K562 (cell line): ENCODE measurements at regions not wholly inside any gene's neighbourhood (a gene's known extent, or its start where the extent isn't known, plus 50 kb on each side); places are given as distances from the start of the nearest gene placed in this dataset.

ENCODE experiments used
- ATAC-seq: fragments of 200-7000 bp; cut with Tn5 transposase; 3 replicates; pipeline ENCODE4 v1.9.1; 2020; ENCODE audit warnings: moderate library complexity
- BruUV-seq: library from RNA; stranded (reverse); fragments of 400-500 nt; replicated peaks from 2 replicates; lab custom pipeline; 2021; lab: Mats Ljungman, UMichigan
- CTCF ChIA-PET: fragments of 300-600 bp; formaldehyde crosslinking; extraction: SDS; loops from one replicate; lab custom pipeline; 2021; ENCODE audit warnings: low intra/inter-chr PET ratio; lab: Yijun Ruan, JAX
- POLR2A ChIA-PET: fragments of 300-600, 350-650 bp; sonication (Branson Sonifier 250); formaldehyde crosslinking; extraction: SDS; loops from one replicate; lab custom pipeline; 2021; ENCODE audit warnings: antibody characterized with exemption, inconsistent platforms; lab: Yijun Ruan, JAX
- DNase-seq, 4 experiments: peaks; one replicate each; pipeline versions ENCODE4 v3.0.0 to v3.0.0-alpha.2; 2011 to 2018; ENCODE audit warnings: low spot score in 3 of 4, mixed read lengths in 3 of 4; ENCODE audit errors: extremely low read depth in 1 of 4
- FAIRE-seq: peaks from 2 replicates; lab custom pipeline; 2011; peaks lifted over from hg19 to GRCh38; lab: Jason Lieb, UNC
- H2AFZ ChIP-seq: 2 replicates; pipeline ENCODE4 v1.6.0; 2011; ENCODE audit warnings: low read depth, low read length, control low read depth, inconsistent platforms
- H3K27ac ChIP-seq: fragments of 200-600 bp; 3 replicates; pipeline ENCODE4 v1.8.0; 2011; ENCODE audit warnings: low read depth, mild to moderate bottlenecking, control low read depth, inconsistent platforms, low read length, moderate library complexity, mixed read lengths; ENCODE audit errors: extremely low read depth
- H3K27me3 ChIP-seq, 2 experiments: fragments of 300-600 bp in 1 of 2; 2 replicates in 1 of 2; 3 replicates in 1 of 2; pipeline versions ENCODE4 v1.6.0 to v1.8.0; 2011; ENCODE audit warnings: inconsistent platforms in 2 of 2, low read length in 2 of 2, mild to moderate bottlenecking in 1 of 2, mixed read lengths in 1 of 2, moderate library complexity in 1 of 2; ENCODE audit not compliant: control insufficient read depth in 2 of 2, insufficient read depth in 2 of 2
- H3K36me3 ChIP-seq: fragments of 300-600 bp; 3 replicates; pipeline ENCODE4 v1.8.0; 2011; ENCODE audit warnings: mild to moderate bottlenecking, low read length, inconsistent platforms; ENCODE audit not compliant: control insufficient read depth, insufficient read depth
- H3K4me1 ChIP-seq, 2 experiments: fragments of 200-600 bp in 1 of 2; replicated peaks in 1 of 2; 2 replicates in 1 of 2; 3 replicates in 1 of 2; pipeline versions ENCODE4 v1.5.1 to v1.8.0; 2011; ENCODE audit warnings: inconsistent platforms in 2 of 2, low read length in 2 of 2, mild to moderate bottlenecking in 1 of 2, mixed read lengths in 1 of 2, moderate library complexity in 1 of 2; ENCODE audit not compliant: control insufficient read depth in 2 of 2, insufficient read depth in 2 of 2
- H3K4me2 ChIP-seq: 2 replicates; pipeline ENCODE4 v1.6.1; 2011; ENCODE audit warnings: low read length, control low read depth, inconsistent platforms, mixed read lengths; ENCODE audit not compliant: insufficient read depth
- H3K4me3 ChIP-seq: fragments of 200-600 bp; sonication (generic), shearing (Covaris generic); 2 replicates; pipeline ENCODE4 v1.5.1; 2016; ENCODE audit warnings: control low read depth, inconsistent platforms
- H3K79me2 ChIP-seq: fragments of 200-600 bp; 3 replicates; pipeline ENCODE4 v1.8.0; 2011; ENCODE audit warnings: low read length, inconsistent platforms; ENCODE audit not compliant: control insufficient read depth, insufficient read depth
- H3K9ac ChIP-seq, 2 experiments: 2 replicates each; pipeline versions ENCODE4 v1.6.0 to v1.6.1; 2011; ENCODE audit warnings: low read depth in 2 of 2, low read length in 2 of 2, control low read depth in 1 of 2, inconsistent platforms in 1 of 2, mild to moderate bottlenecking in 1 of 2, mixed read lengths in 1 of 2; ENCODE audit not compliant: insufficient read depth in 1 of 2
- H3K9me1 ChIP-seq: one replicate; pipeline ENCODE4 v1.6.0; 2011; ENCODE audit warnings: inconsistent platforms, mild to moderate bottlenecking, low read length, moderate library complexity; ENCODE audit not compliant: control insufficient read depth, insufficient read depth
- H3K9me3 ChIP-seq: replicated peaks from 2 replicates; pipeline ENCODE4 v1.5.1; 2011; ENCODE audit warnings: low read depth, low read length, inconsistent platforms; ENCODE audit not compliant: control insufficient read depth, insufficient read depth
- H4K20me1 ChIP-seq: replicated peaks from 2 replicates; pipeline ENCODE4 v1.6.1; 2011; ENCODE audit warnings: low read length, inconsistent platforms, mixed read lengths; ENCODE audit not compliant: control insufficient read depth, insufficient read depth
- ETV6 ChIP-seq, 3 experiments: fragments of 150-350 bp in 1 of 3; sonication (generic) in 1 of 3; formaldehyde crosslinking in 1 of 3; IDR thresholded peaks; 2 replicates each; pipeline versions ENCODE4 v1.6.1 to v1.8.0; 2014 to 2022; ENCODE audit warnings: borderline replicate concordance in 2 of 3, low read depth in 2 of 3, antibody characterized with exemption in 1 of 3, low read length in 1 of 3, mild to moderate bottlenecking in 1 of 3, missing genetic modification reagents in 1 of 3
- GABPA ChIP-seq: fragments of 200-800 bp; sonication (Bioruptor generic); conservative IDR thresholded peaks from 2 replicates; pipeline ENCODE4 v1.6.1; 2016; ENCODE audit warnings: low read depth, missing genetic modification characterization, missing compliant biosample characterization
- MYNN ChIP-seq, 2 experiments: sonication (generic); formaldehyde crosslinking in 1 of 2; IDR thresholded peaks; 2 replicates each; pipeline versions ENCODE4 v1.5.0 to v1.6.1; 2016 to 2020; ENCODE audit warnings: antibody characterized with exemption in 1 of 2, missing genetic modification reagents in 1 of 2
- TSC22D4 ChIP-seq: fragments of 450-650 bp; IDR thresholded peaks from 2 replicates; pipeline ENCODE4 v1.6.1; 2016; ENCODE audit warnings: missing genetic modification characterization, missing biosample characterization, control low read depth
- ZNF23 ChIP-seq: fragments of 250-450 bp; sonication (Bioruptor Pico); IDR thresholded peaks from 2 replicates; pipeline ENCODE4 v1.4.0; 2020; ENCODE audit warnings: mild to moderate bottlenecking
- WGBS: fragments of 100-300 bp; shearing (Covaris generic); methylation state at CpG from one replicate; pipeline ENCODE4 v1.1.6; 2016; ENCODE audit warnings: low coverage, mixed read lengths; ENCODE audit not compliant: insufficient coverage; ENCODE audit errors: missing lambda C conversion rate; 5-methylcytosine and 5-hydroxymethylcytosine counted together
- in situ Hi-C: fragments of 300-500 bp; cut with MboI; formaldehyde crosslinking; loops from 4 replicates; pipeline ENCODE4 v1.15.0; 2018; ENCODE audit warnings: inconsistent platforms, mixed read lengths
- intact Hi-C: fragments of 100-400 bp; cut with micrococcal nuclease; formaldehyde crosslinking; loops from 2 replicates; pipeline ENCODE4 v1.14.2; 2022
- TF ChIP-seq, protein P1 (sequence below): fragments of 450-650 bp; IDR thresholded peaks from 2 replicates; pipeline ENCODE4 v1.6.1; 2016; ENCODE audit warnings: mild to moderate bottlenecking, moderate library complexity

DNA sequence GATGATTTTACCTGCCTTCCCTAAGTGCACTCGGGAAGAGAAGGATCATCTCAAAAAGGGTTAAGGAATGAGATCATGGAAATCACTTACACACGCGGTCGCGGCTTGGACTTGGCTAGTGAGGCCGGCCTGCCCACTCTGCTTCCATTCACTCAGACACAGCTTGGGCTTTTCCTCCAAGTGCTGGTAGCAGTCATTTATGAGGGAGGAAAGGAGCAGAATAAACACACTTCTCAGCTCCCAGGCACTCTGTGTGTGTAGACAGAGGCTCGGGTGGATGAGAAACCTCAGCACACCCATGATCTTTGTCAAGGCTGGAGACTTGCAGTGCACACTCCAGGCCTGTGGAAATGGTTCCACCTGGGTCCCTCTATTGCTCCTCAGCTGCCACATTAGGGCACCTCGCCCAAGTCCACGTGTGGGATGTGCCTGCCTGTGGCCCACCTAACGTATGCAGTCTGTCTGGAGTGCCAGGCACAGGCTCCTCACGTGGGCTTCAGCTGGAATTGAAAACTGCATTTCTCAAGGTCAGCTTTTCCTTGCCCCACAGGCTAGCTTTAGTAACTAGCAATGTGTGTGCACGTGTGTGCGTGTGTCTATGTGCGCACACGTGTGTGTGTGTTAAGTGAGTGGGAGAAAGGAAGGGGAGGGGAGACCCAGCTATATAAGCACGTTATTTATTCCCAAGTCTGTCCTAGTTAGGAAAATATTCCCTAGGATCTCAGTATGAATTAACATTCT is 288.4 kb downstream of the SOX11 start (continued):
- TF ChIP-seq ETV6 (IDR thresholded peaks at IDR 0.05; ENCODE audit: borderline replicate concordance in 1 of 2, low read depth in 2 of 2, low read length in 1 of 2) (no peak), ETV6 (CRISPR knock-in tag; IDR thresholded peaks at IDR 0.05; ENCODE audit: borderline replicate concordance) (no peak), ZNF23 (no peak)

- ATAC-seq (no peak), DNase-seq (no peak), FAIRE-seq (no peak)
- H3K36me3 ChIP-seq: no peaks in the 10 kb centered on the region
- in situ Hi-C loops (no loop called here), intact Hi-C loops (no loop called here)
- H3K4me1 ChIP-seq: no peaks in the 10 kb centered on the region
- no peak overlapping the region for H3K4me3 ChIP-seq
- H3K79me2 ChIP-seq: no peaks in the 10 kb centered on the region
- CTCF ChIA-PET: no interaction called here
- no peak overlapping the region for H3K4me2 ChIP-seq
- no peak overlapping the region for H3K9ac ChIP-seq
- BruUV-seq: no TSS peak
- POLR2A ChIA-PET: no interaction called here
- 0% methylated on average over 14 of the region's 16 CpGs for WGBS
- H3K9me1 ChIP-seq: no peaks in the 10 kb centered on the region
- H4K20me1 ChIP-seq: no peaks in the 10 kb centered on the region
- H3K27ac ChIP-seq: no peak overlapping the region
- no peak overlapping the region for H2AFZ ChIP-seq
- no peaks in the 10 kb centered on the region for H3K9me3 ChIP-seq
- no peaks in the 10 kb centered on the region for H3K27me3 ChIP-seq
- TF ChIP-seq MYNN (IDR thresholded peaks at IDR 0.05): no peak
- no peak for TF ChIP-seq MYNN (CRISPR knock-in tag; IDR thresholded peaks at IDR 0.05)
- TF ChIP-seq, protein P1, sequence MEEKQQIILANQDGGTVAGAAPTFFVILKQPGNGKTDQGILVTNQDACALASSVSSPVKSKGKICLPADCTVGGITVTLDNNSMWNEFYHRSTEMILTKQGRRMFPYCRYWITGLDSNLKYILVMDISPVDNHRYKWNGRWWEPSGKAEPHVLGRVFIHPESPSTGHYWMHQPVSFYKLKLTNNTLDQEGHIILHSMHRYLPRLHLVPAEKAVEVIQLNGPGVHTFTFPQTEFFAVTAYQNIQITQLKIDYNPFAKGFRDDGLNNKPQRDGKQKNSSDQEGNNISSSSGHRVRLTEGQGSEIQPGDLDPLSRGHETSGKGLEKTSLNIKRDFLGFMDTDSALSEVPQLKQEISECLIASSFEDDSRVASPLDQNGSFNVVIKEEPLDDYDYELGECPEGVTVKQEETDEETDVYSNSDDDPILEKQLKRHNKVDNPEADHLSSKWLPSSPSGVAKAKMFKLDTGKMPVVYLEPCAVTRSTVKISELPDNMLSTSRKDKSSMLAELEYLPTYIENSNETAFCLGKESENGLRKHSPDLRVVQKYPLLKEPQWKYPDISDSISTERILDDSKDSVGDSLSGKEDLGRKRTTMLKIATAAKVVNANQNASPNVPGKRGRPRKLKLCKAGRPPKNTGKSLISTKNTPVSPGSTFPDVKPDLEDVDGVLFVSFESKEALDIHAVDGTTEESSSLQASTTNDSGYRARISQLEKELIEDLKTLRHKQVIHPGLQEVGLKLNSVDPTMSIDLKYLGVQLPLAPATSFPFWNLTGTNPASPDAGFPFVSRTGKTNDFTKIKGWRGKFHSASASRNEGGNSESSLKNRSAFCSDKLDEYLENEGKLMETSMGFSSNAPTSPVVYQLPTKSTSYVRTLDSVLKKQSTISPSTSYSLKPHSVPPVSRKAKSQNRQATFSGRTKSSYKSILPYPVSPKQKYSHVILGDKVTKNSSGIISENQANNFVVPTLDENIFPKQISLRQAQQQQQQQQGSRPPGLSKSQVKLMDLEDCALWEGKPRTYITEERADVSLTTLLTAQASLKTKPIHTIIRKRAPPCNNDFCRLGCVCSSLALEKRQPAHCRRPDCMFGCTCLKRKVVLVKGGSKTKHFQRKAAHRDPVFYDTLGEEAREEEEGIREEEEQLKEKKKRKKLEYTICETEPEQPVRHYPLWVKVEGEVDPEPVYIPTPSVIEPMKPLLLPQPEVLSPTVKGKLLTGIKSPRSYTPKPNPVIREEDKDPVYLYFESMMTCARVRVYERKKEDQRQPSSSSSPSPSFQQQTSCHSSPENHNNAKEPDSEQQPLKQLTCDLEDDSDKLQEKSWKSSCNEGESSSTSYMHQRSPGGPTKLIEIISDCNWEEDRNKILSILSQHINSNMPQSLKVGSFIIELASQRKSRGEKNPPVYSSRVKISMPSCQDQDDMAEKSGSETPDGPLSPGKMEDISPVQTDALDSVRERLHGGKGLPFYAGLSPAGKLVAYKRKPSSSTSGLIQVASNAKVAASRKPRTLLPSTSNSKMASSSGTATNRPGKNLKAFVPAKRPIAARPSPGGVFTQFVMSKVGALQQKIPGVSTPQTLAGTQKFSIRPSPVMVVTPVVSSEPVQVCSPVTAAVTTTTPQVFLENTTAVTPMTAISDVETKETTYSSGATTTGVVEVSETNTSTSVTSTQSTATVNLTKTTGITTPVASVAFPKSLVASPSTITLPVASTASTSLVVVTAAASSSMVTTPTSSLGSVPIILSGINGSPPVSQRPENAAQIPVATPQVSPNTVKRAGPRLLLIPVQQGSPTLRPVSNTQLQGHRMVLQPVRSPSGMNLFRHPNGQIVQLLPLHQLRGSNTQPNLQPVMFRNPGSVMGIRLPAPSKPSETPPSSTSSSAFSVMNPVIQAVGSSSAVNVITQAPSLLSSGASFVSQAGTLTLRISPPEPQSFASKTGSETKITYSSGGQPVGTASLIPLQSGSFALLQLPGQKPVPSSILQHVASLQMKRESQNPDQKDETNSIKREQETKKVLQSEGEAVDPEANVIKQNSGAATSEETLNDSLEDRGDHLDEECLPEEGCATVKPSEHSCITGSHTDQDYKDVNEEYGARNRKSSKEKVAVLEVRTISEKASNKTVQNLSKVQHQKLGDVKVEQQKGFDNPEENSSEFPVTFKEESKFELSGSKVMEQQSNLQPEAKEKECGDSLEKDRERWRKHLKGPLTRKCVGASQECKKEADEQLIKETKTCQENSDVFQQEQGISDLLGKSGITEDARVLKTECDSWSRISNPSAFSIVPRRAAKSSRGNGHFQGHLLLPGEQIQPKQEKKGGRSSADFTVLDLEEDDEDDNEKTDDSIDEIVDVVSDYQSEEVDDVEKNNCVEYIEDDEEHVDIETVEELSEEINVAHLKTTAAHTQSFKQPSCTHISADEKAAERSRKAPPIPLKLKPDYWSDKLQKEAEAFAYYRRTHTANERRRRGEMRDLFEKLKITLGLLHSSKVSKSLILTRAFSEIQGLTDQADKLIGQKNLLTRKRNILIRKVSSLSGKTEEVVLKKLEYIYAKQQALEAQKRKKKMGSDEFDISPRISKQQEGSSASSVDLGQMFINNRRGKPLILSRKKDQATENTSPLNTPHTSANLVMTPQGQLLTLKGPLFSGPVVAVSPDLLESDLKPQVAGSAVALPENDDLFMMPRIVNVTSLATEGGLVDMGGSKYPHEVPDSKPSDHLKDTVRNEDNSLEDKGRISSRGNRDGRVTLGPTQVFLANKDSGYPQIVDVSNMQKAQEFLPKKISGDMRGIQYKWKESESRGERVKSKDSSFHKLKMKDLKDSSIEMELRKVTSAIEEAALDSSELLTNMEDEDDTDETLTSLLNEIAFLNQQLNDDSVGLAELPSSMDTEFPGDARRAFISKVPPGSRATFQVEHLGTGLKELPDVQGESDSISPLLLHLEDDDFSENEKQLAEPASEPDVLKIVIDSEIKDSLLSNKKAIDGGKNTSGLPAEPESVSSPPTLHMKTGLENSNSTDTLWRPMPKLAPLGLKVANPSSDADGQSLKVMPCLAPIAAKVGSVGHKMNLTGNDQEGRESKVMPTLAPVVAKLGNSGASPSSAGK: no peak
- TF ChIP-seq TSC22D4 (tag): no peak
- TF ChIP-seq GABPA (tag): no peak
These were observed 290.2 kb downstream of the SOX11 start for GRCh38 chr2:5982193-5982902.
